ENCODE measurements at regions not wholly inside any gene's neighbourhood (a gene's known extent, or its start where the extent isn't known, plus 50 kb on each side); places are given as distances from the start of the nearest gene placed in this dataset.

- no peaks in the 10 kb centered on the region for H3K36me3 ChIP-seq
- H3K27me3 ChIP-seq: no peaks in the 10 kb centered on the region
- no peak overlapping the region for H2AFZ ChIP-seq (replicated peaks)
- no peaks in the 10 kb centered on the region for H3K79me2 ChIP-seq (ENCODE audit: low read depth)
- no peaks in the 10 kb centered on the region for H4K20me1 ChIP-seq (ENCODE audit: low read depth)
- no peak overlapping the region for H3K27ac ChIP-seq
- Mint-ChIP-seq H3K4me3 (no peak overlapping the region), H3K27ac (no peak overlapping the region), H3K27me3 (ENCODE audit: insufficient read depth, low read depth) (no peaks in the 10 kb centered on the region), H3K9me3 (no peaks in the 10 kb centered on the region), H3K36me3 (no peaks in the 10 kb centered on the region), H3K4me1 (peaks cover 2% of the 10 kb centered on the region)
- no peak for TF ChIP-seq EZH2phosphoT487 (IDR thresholded peaks at IDR 0.05)
- TF ChIP-seq CTCF (IDR thresholded peaks at IDR 0.05): no peak
- TF ChIP-seq EZH2 (IDR thresholded peaks at IDR 0.05): no peak
- H3K4me3 ChIP-seq: no peak overlapping the region
- no peak overlapping the region for H3K9ac ChIP-seq
- DNase-seq (ENCODE audit: low spot score): no peak
- H3K9me3 ChIP-seq (ENCODE audit: low read depth): no peaks in the 10 kb centered on the region
- H3K4me2 ChIP-seq: no peak overlapping the region
- no peaks in the 10 kb centered on the region for H3F3A ChIP-seq (ENCODE audit: low read depth)
- H3K4me1 ChIP-seq: no peaks in the 10 kb centered on the region
Measured at GRCh38 chr14:86940106-86940505, 1052.9 kb downstream of the GALC start.

- H3K27ac Mint-ChIP-seq: no peak overlapping the region
Measured at GRCh38 chr14:86938320-86938719, 1054.7 kb downstream of the GALC start.

GRCh38 chr14:86936556-86936955 is 1056.4 kb downstream of the GALC start:
- H3K27ac Mint-ChIP-seq: no peak overlapping the region
- no peak overlapping the region for H3K27ac ChIP-seq
- H4K20me1 ChIP-seq (ENCODE audit: low read depth): no peaks in the 10 kb centered on the region
- H2AFZ ChIP-seq (replicated peaks): no peak overlapping the region
- H3K4me2 ChIP-seq: no peak overlapping the region
- H3K9me3 Mint-ChIP-seq: no peaks in the 10 kb centered on the region
- no peaks in the 10 kb centered on the region for H3K79me2 ChIP-seq (ENCODE audit: low read depth)
- H3K4me1 ChIP-seq: no peaks in the 10 kb centered on the region
- H3K9me3 ChIP-seq (ENCODE audit: low read depth): no peaks in the 10 kb centered on the region
- no peaks in the 10 kb centered on the region for H3K36me3 Mint-ChIP-seq
- no peaks in the 10 kb centered on the region for H3K27me3 Mint-ChIP-seq (ENCODE audit: insufficient read depth, low read depth)
- H3K4me1 Mint-ChIP-seq: peaks cover 2% of the 10 kb centered on the region
- H3K27me3 ChIP-seq: no peaks in the 10 kb centered on the region
- H3K9ac ChIP-seq: no peak overlapping the region
- no peaks in the 10 kb centered on the region for H3F3A ChIP-seq (ENCODE audit: low read depth)
- no peak overlapping the region for H3K4me3 ChIP-seq
- TF ChIP-seq EZH2 (IDR thresholded peaks at IDR 0.05) (no peak), EZH2phosphoT487 (IDR thresholded peaks at IDR 0.05) (no peak), CTCF (IDR thresholded peaks at IDR 0.05) (no peak)
- no peak for DNase-seq (ENCODE audit: low spot score)
- no peak overlapping the region for H3K4me3 Mint-ChIP-seq
- no peaks in the 10 kb centered on the region for H3K36me3 ChIP-seq

More at GRCh38 chr14:86938320-86938719, 1054.7 kb downstream of the GALC start:
- H3K4me3 ChIP-seq: no peak overlapping the region
- H3K36me3 ChIP-seq: no peaks in the 10 kb centered on the region
- H3K27ac ChIP-seq: no peak overlapping the region
- TF ChIP-seq EZH2 (IDR thresholded peaks at IDR 0.05) (no peak), EZH2phosphoT487 (IDR thresholded peaks at IDR 0.05) (no peak), CTCF (IDR thresholded peaks at IDR 0.05) (no peak)
- H2AFZ ChIP-seq (replicated peaks): no peak overlapping the region
- H3K9ac ChIP-seq: no peak overlapping the region
- no peaks in the 10 kb centered on the region for H3K79me2 ChIP-seq (ENCODE audit: low read depth)
- H3K4me2 ChIP-seq: no peak overlapping the region
- H3K36me3 Mint-ChIP-seq: no peaks in the 10 kb centered on the region
- H4K20me1 ChIP-seq (ENCODE audit: low read depth): no peaks in the 10 kb centered on the region
- no peaks in the 10 kb centered on the region for H3K9me3 ChIP-seq (ENCODE audit: low read depth)
- H3K9me3 Mint-ChIP-seq: no peaks in the 10 kb centered on the region
- no peak for DNase-seq (ENCODE audit: low spot score)
- H3F3A ChIP-seq (ENCODE audit: low read depth): no peaks in the 10 kb centered on the region
- no peaks in the 10 kb centered on the region for H3K27me3 Mint-ChIP-seq (ENCODE audit: insufficient read depth, low read depth)
- H3K27me3 ChIP-seq: no peaks in the 10 kb centered on the region
- no peaks in the 10 kb centered on the region for H3K4me1 ChIP-seq
- no peak overlapping the region for H3K4me3 Mint-ChIP-seq
- peaks cover 2% of the 10 kb centered on the region for H3K4me1 Mint-ChIP-seq

All from neural progenitor cell (in vitro differentiated cells).